ENCODE measurements at regions not wholly inside any gene's neighbourhood (a gene's known extent, or its start where the extent isn't known, plus 50 kb on each side); places are given as distances from the start of the nearest gene placed in this dataset.
"Not testable (repeated sequence)": the region's sequence is repeated elsewhere in the genome, so short reads cannot be mapped to it uniquely, and the experiment has no call there.

- no peak overlapping the region for H3K4me3 ChIP-seq (ENCODE audit: low read length in 3 of 3)
- H3K27ac ChIP-seq (ENCODE audit: low read depth in 2 of 2, low read length in 2 of 2), result no peak overlapping the region
- no peak overlapping the region for H3K9ac ChIP-seq (ENCODE audit: low read length in 3 of 3)
- H3K4me1 ChIP-seq (ENCODE audit: control insufficient read depth in 2 of 3, insufficient read depth in 2 of 3, low read depth in 1 of 3, low read length in 3 of 3), result no peaks in the 10 kb centered on the region
- H3K36me3 ChIP-seq (ENCODE audit: control insufficient read depth in 2 of 3, insufficient read depth in 3 of 3, low read length in 3 of 3), result no peaks in the 10 kb centered on the region
- intact Hi-C loops (cut with DNase I), result no loop called here
- peaks cover 0 to 2% (median 0%) of the 10 kb centered on the region in 3 donors for H3K9me3 ChIP-seq (ENCODE audit: control insufficient read depth in 2 of 3, insufficient read depth in 1 of 3, low read length in 3 of 3)
- H3K27me3 ChIP-seq (ENCODE audit: control insufficient read depth, insufficient read depth, low read length), result no peaks in the 10 kb centered on the region
- no peak for TF ChIP-seq CTCF (IDR thresholded peaks at IDR 0.05; ENCODE audit: borderline replicate concordance, extremely low read depth, insufficient read depth)
- no peak for FAIRE-seq
- no peak for DNase-seq
Measured at GRCh38 chr5:51694826-51695225, 311.6 kb downstream of the ISL1 start.

GRCh38 chr5:51696122-51696521 is 312.9 kb downstream of the ISL1 start:
- no peak for TF ChIP-seq CTCF (IDR thresholded peaks at IDR 0.05; ENCODE audit: borderline replicate concordance, extremely low read depth, insufficient read depth)
- H3K4me3 ChIP-seq (ENCODE audit: low read length in 3 of 3), result no peak overlapping the region
- DNase-seq (no peak), FAIRE-seq (no peak)
- H3K27me3 ChIP-seq (ENCODE audit: control insufficient read depth, insufficient read depth, low read length), result no peaks in the 10 kb centered on the region
- no peaks in the 10 kb centered on the region for H3K4me1 ChIP-seq (ENCODE audit: control insufficient read depth in 2 of 3, insufficient read depth in 2 of 3, low read depth in 1 of 3, low read length in 3 of 3)
- H3K36me3 ChIP-seq (ENCODE audit: control insufficient read depth in 2 of 3, insufficient read depth in 3 of 3, low read length in 3 of 3), result no peaks in the 10 kb centered on the region
- intact Hi-C loops (cut with DNase I), result no loop called here
- no peak overlapping the region for H3K27ac ChIP-seq (ENCODE audit: low read depth in 2 of 2, low read length in 2 of 2)
- H3K9ac ChIP-seq (ENCODE audit: low read length in 3 of 3), result no peak overlapping the region
- peaks cover 0 to 2% (median 0%) of the 10 kb centered on the region in 3 donors for H3K9me3 ChIP-seq (ENCODE audit: control insufficient read depth in 2 of 3, insufficient read depth in 1 of 3, low read length in 3 of 3)

GRCh38 chr5:51702046-51702445 is 318.8 kb downstream of the ISL1 start:
- H3K9ac ChIP-seq (ENCODE audit: low read length in 3 of 3); H3K4me1 ChIP-seq (ENCODE audit: control insufficient read depth in 2 of 3, insufficient read depth in 2 of 3, low read depth in 1 of 3, low read length in 3 of 3); H3K4me3 ChIP-seq (ENCODE audit: low read length in 3 of 3); DNase-seq; H3K9me3 ChIP-seq (ENCODE audit: control insufficient read depth in 2 of 3, insufficient read depth in 1 of 3, low read length in 3 of 3); H3K27me3 ChIP-seq (ENCODE audit: control insufficient read depth, insufficient read depth, low read length); FAIRE-seq; intact Hi-C loops (cut with DNase I); H3K36me3 ChIP-seq (ENCODE audit: control insufficient read depth in 2 of 3, insufficient read depth in 3 of 3, low read length in 3 of 3); H3K27ac ChIP-seq (ENCODE audit: low read depth in 2 of 2, low read length in 2 of 2): not testable (repeated sequence)

GRCh38 chr5:51712201-51712600 is 329.0 kb downstream of the ISL1 start:
- TF ChIP-seq CTCF (IDR thresholded peaks at IDR 0.05; ENCODE audit: borderline replicate concordance, extremely low read depth, insufficient read depth), result no peak
- no peaks in the 10 kb centered on the region for H3K27me3 ChIP-seq (ENCODE audit: control insufficient read depth, insufficient read depth, low read length)
- H3K4me3 ChIP-seq (ENCODE audit: low read length in 3 of 3), result no peak overlapping the region
- H3K36me3 ChIP-seq (ENCODE audit: control insufficient read depth in 2 of 3, insufficient read depth in 3 of 3, low read length in 3 of 3), result no peaks in the 10 kb centered on the region
- no peaks in the 10 kb centered on the region for H3K9me3 ChIP-seq (ENCODE audit: control insufficient read depth in 2 of 3, insufficient read depth in 1 of 3, low read length in 3 of 3)
- no peak overlapping the region for H3K9ac ChIP-seq (ENCODE audit: low read length in 3 of 3)
- DNase-seq, result no peak
- H3K4me1 ChIP-seq (ENCODE audit: control insufficient read depth in 2 of 3, insufficient read depth in 2 of 3, low read depth in 1 of 3, low read length in 3 of 3), result no peaks in the 10 kb centered on the region
- no peak overlapping the region for H3K27ac ChIP-seq (ENCODE audit: low read depth in 2 of 2, low read length in 2 of 2)
- no peak for FAIRE-seq
- intact Hi-C loops (cut with DNase I), result no loop called here

- H3K4me1 ChIP-seq (ENCODE audit: control insufficient read depth in 2 of 3, insufficient read depth in 2 of 3, low read depth in 1 of 3, low read length in 3 of 3); H3K27me3 ChIP-seq (ENCODE audit: control insufficient read depth, insufficient read depth, low read length); H3K4me3 ChIP-seq (ENCODE audit: low read length in 3 of 3); H3K9ac ChIP-seq (ENCODE audit: low read length in 3 of 3); H3K27ac ChIP-seq (ENCODE audit: low read depth in 2 of 2, low read length in 2 of 2); H3K36me3 ChIP-seq (ENCODE audit: control insufficient read depth in 2 of 3, insufficient read depth in 3 of 3, low read length in 3 of 3); intact Hi-C loops (cut with DNase I); DNase-seq; FAIRE-seq; H3K9me3 ChIP-seq (ENCODE audit: control insufficient read depth in 2 of 3, insufficient read depth in 1 of 3, low read length in 3 of 3): not testable (repeated sequence)
Measured at GRCh38 chr5:51715445-51715844, 332.2 kb downstream of the ISL1 start.
